GM13977 (cell line): ENCODE measurements at regions not wholly inside any gene's neighbourhood (a gene's known extent, or its start where the extent isn't known, plus 50 kb on each side); places are given as distances from the start of the nearest gene placed in this dataset.

Experiments
- DNase-seq: peaks from one replicate; pipeline ENCODE4 v3.0.0; 2012; ENCODE audit warnings: low spot score
- CTCF ChIP-seq: IDR thresholded peaks from 2 replicates; pipeline ENCODE4 v1.5.1; 2012; ENCODE audit warnings: mild to moderate bottlenecking, control low read depth; ENCODE audit not compliant: insufficient read depth; ENCODE audit errors: extremely low read depth, missing control alignments
- in situ Hi-C: fragments of 300-500 bp; cut with MboI; formaldehyde crosslinking; loops from one replicate; pipeline ENCODE4 v1.12.0; 2022; ENCODE audit warnings: low sequenced_read_pairs, low pct_unique_long_range_greater_than_20kb, mixed read lengths, inconsistent platforms; ENCODE audit not compliant: unreplicated experiment

- in situ Hi-C loops = no loop called here
- no peak for DNase-seq
- TF ChIP-seq CTCF = no peak
Observed at GRCh38 chr4:57658673-57659072, 548.5 kb upstream of the IGFBP7 start.

GRCh38 chr4:57658188-57658587 lies 548.0 kb upstream of the IGFBP7 start:
- DNase-seq = no peak
- in situ Hi-C loops = no loop called here
- no peak for TF ChIP-seq CTCF

GRCh38 chr4:57655342-57655741 lies 545.2 kb upstream of the IGFBP7 start:
- in situ Hi-C loops = no loop called here
- TF ChIP-seq CTCF = no peak
- DNase-seq = no peak

- no peak for DNase-seq
- in situ Hi-C loops = no loop called here
- no peak for TF ChIP-seq CTCF
Observed at GRCh38 chr4:57652779-57653178, 542.6 kb upstream of the IGFBP7 start.

GRCh38 chr4:57640391-57641100 lies 530.4 kb upstream of the IGFBP7 start:
- in situ Hi-C loops = no loop called here
- TF ChIP-seq CTCF = no peak
- no peak for DNase-seq

GRCh38 chr4:57639561-57640382 lies 529.6 kb upstream of the IGFBP7 start:
- in situ Hi-C loops = no loop called here
- no peak for TF ChIP-seq CTCF
- DNase-seq = no peak
